ENCODE measurements at regions not wholly inside any gene's neighbourhood (a gene's known extent, or its start where the extent isn't known, plus 50 kb on each side); places are given as distances from the start of the nearest gene placed in this dataset.

- TF ChIP-seq CTCF (IDR thresholded peaks at IDR 0.05) (no peak), POLR2AphosphoS5 (IDR thresholded peaks at IDR 0.05) (no peak), EP300 (IDR thresholded peaks at IDR 0.05) (no peak), POLR2A (IDR thresholded peaks at IDR 0.05) (no peak)
These were observed 62.2 kb upstream of the PKDCC start for GRCh38 chr2:41985573-41986095.

Data from stomach (tissue), 4 donors.